GM13977 (cell line): ENCODE measurements at regions not wholly inside any gene's neighbourhood (a gene's known extent, or its start where the extent isn't known, plus 50 kb on each side); places are given as distances from the start of the nearest gene placed in this dataset.
"Not testable (repeated sequence)": the region's sequence is repeated elsewhere in the genome, so short reads cannot be mapped to it uniquely, and the experiment has no call there.

ENCODE experiments used
- DNase-seq: peaks from one replicate; pipeline ENCODE4 v3.0.0; 2012; ENCODE audit warnings: low spot score
- in situ Hi-C: fragments of 300-500 bp; cut with MboI; formaldehyde crosslinking; loops from one replicate; pipeline ENCODE4 v1.12.0; 2022; ENCODE audit warnings: low sequenced_read_pairs, low pct_unique_long_range_greater_than_20kb, mixed read lengths, inconsistent platforms; ENCODE audit not compliant: unreplicated experiment
- TF ChIP-seq, protein P1 (sequence below): IDR thresholded peaks from 2 replicates; pipeline ENCODE4 v1.5.1; 2012; ENCODE audit warnings: mild to moderate bottlenecking, control low read depth; ENCODE audit not compliant: insufficient read depth; ENCODE audit errors: extremely low read depth, missing control alignments

DNA sequence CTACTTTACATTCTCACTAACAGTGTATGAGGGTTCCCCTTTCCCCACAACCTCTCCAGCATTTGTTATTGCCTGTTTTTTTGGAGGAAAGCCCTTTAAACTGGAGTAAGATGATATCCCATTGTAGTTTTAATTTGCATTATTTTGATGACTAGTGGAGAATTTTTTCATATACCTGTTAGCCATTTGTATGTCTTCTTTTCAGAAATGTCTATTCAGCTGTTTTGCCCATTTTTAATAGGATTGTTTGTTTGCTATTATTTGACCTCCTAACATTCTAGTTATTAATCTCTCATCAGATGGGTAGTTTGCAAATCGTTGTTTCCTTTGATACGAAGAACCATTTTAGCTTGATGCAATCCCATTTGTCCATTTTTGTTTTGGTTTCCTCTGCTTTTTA lies 165.0 kb downstream of the GLUL start:
- TF ChIP-seq, protein P1, sequence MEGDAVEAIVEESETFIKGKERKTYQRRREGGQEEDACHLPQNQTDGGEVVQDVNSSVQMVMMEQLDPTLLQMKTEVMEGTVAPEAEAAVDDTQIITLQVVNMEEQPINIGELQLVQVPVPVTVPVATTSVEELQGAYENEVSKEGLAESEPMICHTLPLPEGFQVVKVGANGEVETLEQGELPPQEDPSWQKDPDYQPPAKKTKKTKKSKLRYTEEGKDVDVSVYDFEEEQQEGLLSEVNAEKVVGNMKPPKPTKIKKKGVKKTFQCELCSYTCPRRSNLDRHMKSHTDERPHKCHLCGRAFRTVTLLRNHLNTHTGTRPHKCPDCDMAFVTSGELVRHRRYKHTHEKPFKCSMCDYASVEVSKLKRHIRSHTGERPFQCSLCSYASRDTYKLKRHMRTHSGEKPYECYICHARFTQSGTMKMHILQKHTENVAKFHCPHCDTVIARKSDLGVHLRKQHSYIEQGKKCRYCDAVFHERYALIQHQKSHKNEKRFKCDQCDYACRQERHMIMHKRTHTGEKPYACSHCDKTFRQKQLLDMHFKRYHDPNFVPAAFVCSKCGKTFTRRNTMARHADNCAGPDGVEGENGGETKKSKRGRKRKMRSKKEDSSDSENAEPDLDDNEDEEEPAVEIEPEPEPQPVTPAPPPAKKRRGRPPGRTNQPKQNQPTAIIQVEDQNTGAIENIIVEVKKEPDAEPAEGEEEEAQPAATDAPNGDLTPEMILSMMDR = no peak
- DNase-seq = no peak
- in situ Hi-C loops = no loop called here

DNA sequence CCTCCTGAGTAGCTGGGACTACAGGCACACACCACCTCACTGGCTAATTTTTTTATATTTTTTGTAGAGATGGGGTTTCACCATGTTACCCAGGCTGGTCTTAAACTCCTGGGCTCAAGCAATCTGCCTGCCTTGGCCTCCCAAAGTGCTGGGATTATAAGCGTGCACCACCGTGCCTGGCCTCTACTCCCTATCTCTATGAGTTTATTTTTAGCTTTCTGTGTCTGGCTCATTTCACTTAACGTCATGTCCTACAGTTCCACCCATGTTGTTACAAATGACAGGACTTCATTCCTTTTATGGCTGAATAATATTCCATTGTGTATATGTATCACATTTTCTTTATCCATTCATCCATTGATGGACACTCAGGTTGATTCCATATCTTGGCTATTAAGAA lies 164.2 kb upstream of the ZNF648 start:
- DNase-seq, in situ Hi-C loops: not testable (repeated sequence)

DNA sequence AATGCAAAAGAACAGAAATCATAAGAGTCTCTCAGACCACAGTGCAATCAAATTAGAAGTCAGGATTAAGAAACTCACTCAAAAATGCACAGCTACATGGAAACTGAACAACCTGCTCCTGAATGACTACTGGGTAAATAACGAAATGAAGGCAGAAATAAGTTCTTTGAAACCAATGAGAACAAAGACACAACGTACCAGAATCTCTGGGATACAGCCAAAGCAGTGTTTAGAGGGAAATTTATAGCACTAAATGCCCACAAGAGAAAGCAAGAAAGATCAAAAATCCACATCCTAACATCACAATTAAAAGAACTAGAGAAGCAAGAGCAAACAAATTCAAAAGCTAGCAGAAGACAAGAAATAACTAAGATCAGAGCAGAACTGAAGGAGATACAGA lies 160.5 kb upstream of the ZNF648 start:
- DNase-seq, in situ Hi-C loops: not testable (repeated sequence)

DNA sequence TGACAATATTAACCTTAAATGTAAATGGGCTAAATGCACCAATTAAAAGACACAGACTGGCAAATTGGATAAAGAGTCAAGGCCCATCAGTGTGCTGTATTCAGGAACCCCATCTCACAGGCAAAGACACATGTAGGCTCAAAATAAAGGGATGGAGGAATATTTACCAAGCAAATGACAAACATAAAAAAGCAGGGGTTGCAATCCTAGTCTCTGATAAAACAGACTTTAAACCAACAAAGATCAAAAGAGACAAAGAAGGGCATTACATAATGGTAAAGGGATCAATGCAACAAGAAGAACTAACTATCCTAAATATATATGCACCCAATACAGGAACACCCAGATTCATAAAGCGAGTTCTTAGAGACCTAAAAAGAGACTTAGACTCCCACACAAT lies 159.9 kb upstream of the ZNF648 start:
- in situ Hi-C loops, DNase-seq: not testable (repeated sequence)

DNA sequence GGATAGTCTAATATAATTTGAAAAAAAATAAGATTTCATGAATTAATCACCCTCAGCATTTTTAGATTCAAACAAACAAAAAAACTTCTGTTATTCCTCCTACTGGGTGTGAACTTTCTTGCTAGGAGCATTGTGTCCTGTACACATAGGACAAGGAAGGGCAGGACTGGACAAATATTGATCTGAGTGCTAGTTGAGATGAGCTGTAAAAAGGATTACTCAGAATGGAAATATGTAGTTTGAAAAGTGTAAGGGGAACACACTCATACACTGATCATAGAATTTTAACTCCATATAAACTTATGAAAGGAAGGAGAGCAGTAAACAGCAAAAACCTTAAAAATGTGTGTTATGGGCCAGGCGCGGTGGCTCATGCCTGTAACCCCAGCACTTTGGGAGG lies 156.5 kb upstream of the ZNF648 start:
- DNase-seq = no peak
- in situ Hi-C loops = no loop called here
- TF ChIP-seq, protein P1 = no peak

DNA sequence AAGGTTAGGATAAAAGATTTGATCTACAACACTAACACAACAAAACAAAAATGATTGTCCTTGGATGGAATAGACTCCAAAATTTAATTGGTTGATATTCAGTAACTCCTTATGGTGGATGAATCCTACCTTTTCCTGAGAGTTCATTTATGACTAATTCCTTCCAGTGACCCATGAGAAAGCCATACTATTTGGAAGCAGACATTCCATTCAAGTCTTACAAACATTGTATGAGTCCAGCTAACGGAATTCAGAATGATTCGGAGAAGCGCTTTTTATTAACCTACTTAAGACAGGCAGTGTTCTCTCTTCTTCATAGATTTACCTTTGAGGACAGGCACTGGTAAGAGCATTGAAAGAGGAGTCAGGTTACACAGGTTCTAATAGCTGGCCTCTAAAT lies 155.6 kb upstream of the ZNF648 start:
- TF ChIP-seq, protein P1 = no peak
- in situ Hi-C loops = no loop called here
- DNase-seq = no peak

DNA sequence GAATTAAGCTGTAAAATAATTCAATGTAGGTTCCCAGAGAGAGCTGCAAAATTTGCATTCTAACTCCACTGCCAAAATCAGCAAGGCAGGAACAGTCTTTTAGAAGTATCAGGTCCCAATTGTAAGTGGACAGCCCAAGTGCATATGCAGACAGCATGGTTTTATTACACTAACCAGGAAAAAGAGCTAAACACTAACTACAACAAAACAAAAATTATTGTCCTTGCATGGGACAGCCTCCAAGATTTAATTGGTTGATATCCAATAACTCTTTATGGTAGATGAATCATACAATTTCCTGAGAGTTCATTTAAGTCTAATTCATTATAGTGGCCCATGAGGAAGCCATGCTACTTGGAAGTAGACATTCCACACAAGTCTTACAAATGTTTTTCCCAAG lies 154.3 kb upstream of the ZNF648 start:
- DNase-seq = no peak
- in situ Hi-C loops = no loop called here
- TF ChIP-seq, protein P1 = no peak

DNA sequence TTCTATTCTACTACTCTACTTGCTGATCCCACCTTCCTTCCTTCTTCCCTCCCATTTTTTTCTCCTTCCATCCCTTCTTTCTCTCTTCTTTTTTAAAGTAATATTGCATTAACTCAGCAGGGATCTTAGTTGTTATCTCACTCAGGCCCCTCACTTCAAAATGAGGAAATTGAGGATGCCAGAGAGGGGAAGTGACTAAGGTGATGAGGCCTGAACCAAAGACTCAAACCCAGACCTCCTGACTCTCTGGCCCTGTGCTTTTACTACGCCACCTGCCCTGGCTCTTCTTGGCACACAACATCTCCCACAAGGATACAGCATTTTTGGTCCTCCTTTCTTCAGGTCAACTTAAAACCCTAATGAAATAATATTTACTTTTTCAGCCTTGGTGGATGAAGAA lies 151.7 kb upstream of the ZNF648 start:
- in situ Hi-C loops = no loop called here
- TF ChIP-seq, protein P1 = no peak
- no peak for DNase-seq
